ENCODE measurements at regions not wholly inside any gene's neighbourhood (a gene's known extent, or its start where the extent isn't known, plus 50 kb on each side); places are given as distances from the start of the nearest gene placed in this dataset.
"Not testable (repeated sequence)": the region's sequence is repeated elsewhere in the genome, so short reads cannot be mapped to it uniquely, and the experiment has no call there.

DNA sequence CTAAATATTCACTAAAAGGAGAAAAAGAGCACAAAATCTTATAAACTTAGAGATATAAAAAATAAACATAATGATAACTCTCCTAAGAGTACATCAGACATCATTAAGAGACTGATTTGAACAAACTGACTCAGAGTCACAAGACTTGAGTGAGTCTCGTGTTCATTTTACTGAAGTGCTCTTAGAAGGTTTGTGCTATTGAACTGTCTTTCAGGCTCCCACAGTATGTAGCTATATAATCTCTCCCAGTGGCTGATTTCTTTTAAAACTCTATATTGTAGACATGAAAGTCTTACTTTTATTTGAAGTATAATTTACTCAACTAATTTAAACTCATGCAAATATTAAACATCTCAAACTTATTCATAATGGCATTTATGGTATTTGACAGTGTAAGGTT lies 456.0 kb upstream of the FAM174A start:
- TF ChIP-seq CTCF, POLR2A (IDR thresholded peaks at IDR 0.05): not testable (repeated sequence)
